Tibial nerve (tissue), 3 donors: ENCODE measurements at regions not wholly inside any gene's neighbourhood (a gene's known extent, or its start where the extent isn't known, plus 50 kb on each side); places are given as distances from the start of the nearest gene placed in this dataset.

Experiments
- EP300 ChIP-seq, 2 donors: sonication (generic); formaldehyde crosslinking; IDR thresholded peaks; one replicate each; pipeline ENCODE4 v1.6.1; 2017; ENCODE audit warnings: antibody characterized with exemption in 2 of 2, mild to moderate bottlenecking in 1 of 2
- POLR2A ChIP-seq, 2 donors: fragments of 450-650 bp; IDR thresholded peaks; one replicate each; pipeline ENCODE4 v1.6.1; 2017; ENCODE audit warnings: antibody characterized with exemption in 2 of 2, mild to moderate bottlenecking in 2 of 2, moderate library complexity in 2 of 2

DNA sequence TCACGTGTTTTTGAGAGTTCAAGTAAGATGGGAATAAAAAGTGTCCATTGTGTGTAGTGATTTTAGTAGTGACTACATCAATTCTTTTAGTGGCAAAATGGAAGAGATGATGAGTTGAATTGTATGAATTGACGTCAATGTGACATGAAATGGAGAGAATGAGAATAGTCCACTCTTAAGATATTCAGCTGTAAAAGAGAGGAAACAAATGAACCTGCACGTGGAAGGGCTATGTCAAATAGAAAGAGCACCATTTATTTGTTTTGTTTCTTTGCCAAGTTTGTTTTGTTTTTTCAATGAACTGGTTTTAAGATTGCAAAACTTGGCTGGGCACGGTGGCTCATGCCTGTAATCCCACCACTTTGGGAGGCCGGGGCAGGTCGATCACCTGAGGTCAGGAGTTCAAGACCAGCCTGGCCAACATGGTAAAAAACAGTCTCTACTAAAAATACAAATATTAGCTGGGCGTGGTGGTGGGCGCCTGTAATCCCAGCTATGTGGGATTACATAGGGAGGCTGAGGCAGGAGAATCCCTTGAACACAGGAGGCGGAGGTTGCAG lies 453.8 kb downstream of the TAF11L14 start:
- TF ChIP-seq POLR2A (IDR thresholded peaks at IDR 0.05) (no peak), EP300 (IDR thresholded peaks at IDR 0.05) (no peak)
